ENCODE measurements at regions not wholly inside any gene's neighbourhood (a gene's known extent, or its start where the extent isn't known, plus 50 kb on each side); places are given as distances from the start of the nearest gene placed in this dataset.

DNA sequence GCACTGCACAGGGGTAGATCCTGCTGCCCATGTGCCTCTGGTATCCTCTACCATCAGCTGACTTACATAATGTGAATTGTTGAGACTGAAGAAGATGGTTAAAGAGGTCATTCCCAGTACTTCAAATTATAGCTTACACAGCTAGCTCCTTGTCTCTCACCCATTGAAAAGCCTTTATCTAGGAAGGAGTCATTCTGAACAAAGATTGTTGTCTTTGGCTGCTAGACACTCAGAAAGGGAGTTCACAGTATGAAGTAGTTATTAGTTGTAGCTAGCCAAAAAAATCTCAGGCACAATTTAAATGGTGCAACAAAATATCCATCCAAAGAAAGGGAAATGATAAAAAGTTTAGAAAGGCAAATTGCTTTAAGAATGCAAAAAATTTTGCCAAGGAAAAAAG, 102.0 kb upstream of the NREP start:
- DNase-seq = no peak

DNA sequence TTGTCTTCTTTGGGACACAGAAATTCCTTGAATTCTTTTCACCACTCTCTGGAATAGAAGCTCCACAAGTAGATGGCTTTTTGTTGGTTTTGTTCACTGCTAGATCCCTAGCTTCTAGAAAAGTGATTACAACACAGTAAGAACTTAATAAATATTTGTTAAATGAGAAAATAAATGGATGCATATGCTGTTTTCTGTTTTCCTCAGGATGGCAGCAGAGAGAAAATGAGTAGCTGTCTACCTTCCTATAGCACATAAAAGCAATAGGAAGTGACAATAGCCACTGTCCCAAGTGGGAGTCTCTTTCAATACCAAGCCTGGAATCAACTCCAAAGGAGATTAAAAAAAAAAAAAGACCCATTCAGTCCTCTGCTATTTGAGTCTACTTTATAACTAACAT, 100.6 kb upstream of the NREP start:
- DNase-seq = no peak

DNA sequence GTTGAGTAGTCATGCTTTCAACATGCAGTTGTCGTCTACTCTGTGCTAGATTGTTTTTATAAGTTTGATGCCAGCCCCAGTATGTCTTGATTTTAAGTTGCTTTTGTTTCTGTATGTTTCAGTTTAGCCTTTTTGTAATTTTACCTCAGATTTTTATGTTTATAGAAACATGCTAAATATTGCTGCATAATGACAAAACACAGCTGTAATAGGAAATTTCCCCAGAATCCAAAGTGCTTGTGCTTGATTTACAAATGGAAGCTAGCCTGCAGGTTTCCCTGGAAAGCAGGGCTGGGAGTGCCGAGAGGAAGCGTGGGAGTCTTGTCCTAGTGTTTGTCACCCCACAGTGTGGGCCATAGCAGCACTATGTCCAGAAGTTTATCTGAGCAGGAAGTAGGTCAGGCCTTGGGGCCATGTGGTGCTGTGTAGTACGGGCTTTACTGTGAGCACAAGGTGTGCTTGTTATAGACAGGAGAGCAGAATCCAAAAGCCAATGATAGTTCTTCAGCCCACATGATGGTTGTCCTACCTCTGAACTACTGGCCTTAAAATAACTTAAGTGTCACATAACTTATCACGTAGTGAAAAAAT, 100.0 kb upstream of the NREP start:
- no peak for DNase-seq

DNA sequence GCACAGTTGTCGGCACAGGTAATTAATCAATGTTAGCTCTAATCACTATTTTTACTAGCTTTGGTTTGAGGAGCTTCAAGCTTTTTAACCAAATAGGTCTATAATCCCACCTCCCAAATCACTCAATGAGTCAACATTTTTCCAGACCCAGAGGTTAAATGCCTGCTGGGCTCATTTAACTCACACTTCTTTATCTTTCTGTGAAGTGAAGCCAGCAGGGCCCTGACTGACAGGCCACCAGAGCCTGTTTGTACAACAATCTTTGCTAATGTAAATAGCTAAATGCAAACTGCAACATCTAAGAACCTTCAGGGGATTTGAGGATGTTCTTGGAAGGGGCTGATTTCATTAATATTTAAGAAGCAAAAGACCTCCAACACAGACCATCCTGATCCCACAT, 98.4 kb upstream of the NREP start:
- no peak for DNase-seq

DNA sequence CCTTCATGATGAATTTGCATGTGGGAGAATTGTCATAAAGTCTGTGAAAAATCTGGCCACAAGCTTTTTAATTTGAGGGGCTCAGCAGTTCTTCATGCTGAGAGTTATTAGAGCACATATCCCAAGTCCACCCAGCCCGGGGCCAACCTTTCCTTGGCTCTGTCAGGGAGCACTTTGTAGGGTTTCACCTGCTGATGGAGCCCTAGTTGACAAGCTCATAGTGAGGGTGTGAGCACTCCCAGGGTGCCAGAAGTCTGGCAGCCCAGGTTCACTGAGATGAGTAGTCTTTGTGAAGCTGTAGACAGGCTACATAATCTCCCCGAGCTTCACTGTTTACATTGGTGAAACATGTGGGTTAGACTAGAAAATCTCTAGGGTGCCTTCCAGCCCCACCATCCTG, 97.2 kb upstream of the NREP start:
- no peak for DNase-seq

DNA sequence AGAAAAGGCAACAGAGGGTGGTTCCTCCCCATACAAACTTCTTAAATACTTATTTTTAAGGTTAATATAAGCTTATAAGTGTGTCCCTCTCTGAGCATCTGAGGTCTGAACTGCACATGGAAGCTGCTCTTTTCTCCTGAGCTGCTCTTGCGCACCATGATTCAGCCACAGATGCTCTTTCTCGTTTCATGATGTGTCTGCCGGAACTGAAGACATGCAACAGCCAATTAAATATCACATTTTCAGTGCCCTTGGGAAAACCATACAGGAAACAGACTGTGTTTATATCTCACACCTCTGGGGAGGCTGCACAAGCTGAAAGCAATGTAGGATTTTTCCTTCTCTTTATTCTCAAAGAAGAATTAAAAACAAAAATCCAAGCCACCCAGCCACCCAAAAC, 96.8 kb upstream of the NREP start:
- no peak for DNase-seq

DNA sequence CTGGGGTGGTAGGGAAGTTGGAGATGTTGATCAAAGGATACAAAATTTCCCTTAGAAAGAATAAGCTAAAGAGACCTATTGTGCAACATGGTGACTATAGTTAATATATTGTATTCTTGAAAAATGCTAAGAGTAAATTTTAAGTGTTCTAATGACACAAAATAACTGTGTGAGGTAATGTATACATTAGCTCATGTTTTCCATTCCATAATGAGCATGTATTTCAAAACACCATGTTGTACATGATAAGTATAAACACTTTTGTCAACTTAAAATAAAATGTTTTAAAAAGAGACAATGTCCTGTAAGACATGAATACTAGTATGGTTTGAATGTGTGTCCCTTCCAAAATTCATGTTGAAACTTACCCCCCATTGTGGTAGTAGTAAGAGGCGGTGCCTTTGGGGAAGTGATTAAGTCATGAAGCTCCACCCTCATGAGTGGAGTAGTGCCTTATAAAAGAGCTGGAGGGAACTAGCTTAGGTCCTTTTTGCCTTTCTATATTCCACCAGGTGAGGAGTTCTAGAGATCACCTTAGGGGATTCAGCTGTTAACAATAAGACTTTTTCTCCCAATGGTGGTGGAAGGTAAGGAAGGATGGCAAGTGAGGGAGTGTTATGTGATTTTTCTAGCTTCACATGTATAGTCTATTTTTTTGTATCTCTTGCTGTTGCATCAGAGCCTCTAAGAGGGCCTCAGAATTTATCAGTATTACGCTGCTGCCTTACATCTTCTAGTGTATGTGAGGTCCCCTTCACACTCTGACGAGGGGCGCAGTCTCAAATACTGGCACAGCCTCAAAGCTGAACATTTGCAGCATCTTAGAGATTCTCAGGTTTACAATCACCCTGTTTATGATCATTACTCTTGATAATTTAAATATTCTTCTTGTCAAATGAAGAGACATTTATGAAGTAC, 94.9 kb upstream of the NREP start:
- DNase-seq = no peak

DNA sequence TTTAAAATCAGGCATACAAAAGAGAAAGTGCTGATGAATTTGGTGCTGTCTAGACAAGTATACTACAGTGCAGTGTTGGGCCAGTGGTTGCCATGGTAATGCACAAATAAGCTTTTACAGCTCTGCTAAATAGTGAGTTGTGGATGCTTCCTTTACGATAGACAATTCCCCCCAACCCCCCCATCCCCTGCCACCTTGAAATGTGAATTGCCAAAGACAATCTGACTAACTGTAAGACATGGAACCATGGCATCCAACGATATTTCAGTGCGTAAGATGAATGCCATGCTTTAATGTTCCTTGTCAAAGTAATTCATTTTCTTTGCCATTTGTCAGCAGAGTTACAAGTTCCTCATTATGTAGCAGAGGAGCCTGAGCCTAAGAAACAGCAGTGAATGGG, 91.5 kb upstream of the NREP start:
- DNase-seq = peak; percentile 45

DNA sequence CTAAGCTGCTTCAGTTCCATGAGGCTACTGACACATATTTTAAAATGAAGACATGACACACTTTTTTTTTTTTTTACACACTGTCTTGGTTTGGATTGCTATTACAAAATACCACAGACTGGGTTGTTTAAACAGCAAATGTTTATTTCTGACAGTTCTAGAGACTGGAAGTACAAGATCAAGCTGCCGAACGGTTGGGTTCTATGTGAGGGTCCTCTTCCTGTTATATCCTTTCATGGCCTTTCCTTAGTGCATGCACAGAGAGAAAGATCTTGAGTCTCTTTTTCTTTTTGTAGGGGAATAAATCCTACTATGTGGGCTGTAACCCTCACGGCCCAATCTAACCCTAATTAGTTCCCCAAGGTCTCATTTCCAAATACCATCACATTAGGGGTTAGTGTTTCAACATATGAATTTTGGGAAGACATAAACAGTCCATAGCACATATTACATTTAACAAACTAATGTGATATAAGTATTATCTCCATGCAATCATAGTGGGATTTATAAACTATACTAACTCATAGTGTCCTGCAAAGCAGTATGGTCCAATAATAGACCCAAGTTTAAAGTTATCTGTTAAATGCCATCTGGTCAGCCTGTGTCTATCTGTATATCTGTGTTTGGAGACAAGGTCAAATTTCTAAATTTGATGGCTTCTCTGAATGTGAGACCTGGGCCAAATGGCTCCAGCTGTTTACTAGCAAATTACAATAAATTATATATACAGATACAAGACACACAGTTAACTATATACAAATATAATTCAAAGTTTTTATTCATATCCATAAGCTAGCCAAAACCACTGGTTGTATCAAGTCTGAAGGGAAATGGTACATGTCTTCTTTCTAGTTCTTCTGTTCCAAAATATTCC, 90.3 kb upstream of the NREP start:
- no peak for DNase-seq

DNA sequence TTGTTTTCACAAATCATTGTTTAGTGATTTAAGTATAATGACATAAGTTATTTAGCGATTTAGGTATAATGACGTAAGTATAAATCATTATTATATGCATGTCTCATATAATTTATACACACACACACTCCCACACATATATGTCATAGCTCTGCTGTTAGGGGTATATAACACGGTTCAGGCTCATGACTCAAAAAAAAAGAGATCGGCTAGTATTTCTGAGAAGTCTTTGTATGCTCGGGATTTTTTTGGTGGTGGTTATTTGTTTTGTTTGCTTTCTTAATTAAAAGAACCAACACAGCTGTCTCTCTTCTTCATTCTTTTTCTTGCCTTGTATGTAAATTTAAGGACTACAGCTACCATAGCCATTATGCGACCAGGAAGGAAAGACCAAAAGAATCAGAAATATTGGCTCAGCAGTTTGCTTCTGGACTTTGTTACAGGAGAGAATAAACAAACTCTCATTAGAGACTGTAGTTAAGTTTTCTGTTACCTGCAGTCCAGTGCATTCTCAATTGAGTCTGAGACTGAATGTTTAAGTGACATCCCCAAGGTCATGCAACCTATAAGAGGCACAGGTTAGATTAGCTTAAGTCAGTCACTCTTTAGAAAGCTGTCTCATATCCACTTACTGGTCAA, 83.2 kb upstream of the NREP start:
- DNase-seq = no peak

DNA sequence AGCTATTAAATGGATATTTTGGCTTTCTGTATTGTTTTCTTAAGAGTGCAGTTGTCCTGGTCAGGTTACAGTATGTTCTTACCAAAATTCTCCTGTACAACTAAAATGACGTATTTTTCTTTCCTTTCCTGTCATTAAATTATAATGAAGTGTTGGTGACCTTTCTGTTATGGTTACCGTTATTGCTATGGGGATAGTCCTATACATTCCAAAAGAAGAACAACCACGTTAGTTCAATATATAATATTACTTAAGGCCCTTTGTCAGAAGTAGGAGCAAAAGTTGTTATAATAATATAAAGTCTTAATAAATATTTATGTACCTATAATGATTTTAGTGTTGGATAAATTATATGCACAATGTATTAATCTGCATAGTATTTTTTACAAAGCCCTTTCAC, 82.4 kb upstream of the NREP start:
- DNase-seq = no peak

DNA sequence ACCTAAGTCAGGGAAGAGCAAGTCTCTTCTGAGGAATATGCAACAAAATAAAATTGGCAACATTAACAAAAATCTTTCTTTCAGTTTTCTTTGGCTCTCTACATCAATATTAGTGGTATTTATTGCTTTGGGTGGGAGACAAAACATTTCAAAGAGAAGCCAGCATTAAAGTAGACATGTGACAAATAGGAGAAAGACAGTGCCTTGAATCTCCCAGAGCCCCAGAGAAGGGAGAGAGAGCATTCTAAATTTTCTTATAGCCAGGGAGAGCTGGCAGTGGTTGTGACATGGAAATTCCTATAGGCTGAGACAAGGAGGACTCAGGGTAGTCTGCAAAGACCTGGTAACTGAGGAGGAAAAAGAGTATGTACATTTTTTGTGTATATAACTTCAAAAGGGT, 79.4 kb upstream of the NREP start:
- no peak for DNase-seq

DNA sequence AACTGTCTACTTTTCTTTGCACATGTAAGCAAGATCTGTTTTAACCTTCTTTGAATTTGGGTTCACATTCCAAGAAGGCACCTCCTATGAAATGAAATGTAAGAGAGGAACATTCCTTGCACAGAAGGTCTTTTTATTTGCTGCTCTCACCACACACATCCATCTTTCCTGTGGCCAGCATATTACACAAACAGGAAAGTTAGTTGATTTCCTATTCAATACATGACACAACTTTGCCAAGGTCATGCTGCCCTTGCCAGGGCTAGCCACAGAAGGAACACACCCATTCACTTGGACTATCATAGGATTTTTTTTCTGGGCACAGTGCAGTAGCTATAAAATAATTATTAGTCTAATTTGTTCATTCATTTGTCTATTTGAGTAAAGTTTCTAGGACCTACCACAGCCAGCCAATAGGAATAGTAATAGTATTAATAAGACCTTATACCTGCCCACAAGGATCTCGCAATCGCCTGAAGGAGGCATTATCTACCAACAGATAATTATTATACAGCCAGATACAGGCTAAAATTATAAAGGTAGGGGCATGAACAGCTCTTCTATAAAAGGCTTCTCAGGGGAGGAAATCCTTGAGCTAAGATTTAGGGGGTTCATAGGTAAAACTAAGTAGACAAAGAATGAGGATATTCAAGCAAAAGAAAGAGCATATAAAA, 78.1 kb upstream of the NREP start:
- peak; percentile 16 for DNase-seq

DNA sequence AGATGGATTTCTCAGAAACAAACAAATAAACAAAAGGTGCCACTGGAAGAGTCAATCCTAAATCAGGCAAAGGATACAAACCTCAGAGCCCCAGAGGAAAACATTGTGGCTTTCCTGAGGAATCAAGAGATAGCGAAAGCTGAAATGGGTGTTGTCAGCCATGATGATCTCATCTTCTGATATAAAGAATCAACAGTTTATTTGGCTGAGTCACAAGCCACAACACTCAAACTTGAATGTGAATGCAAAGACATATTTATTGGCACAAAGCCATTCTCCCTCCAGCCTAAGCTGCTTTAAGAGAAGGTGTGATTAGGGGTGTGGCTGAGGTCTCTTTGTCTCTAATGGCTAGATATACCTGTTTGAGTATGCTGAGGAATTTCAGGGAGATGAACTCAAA, 73.3 kb upstream of the NREP start:
- DNase-seq = peak; percentile 54

DNA sequence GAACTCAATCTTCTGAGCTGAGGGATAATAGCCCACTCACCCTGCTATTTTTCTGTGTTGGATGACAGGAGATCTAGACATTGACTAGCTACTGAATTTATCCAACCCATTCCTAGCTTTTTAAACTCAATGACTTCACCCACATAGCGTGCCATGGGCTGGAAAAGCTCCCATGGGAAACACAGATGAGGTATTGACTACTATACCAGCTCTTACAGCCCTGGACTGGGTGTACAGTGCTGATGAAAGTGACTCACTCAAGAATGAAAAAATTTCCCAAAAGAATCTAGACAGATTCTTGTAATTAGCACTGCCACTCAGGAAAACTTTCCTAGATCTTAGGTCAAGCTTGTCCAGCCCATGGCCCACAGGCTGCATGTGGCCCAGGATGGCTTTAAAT, 72.7 kb upstream of the NREP start:
- no peak for DNase-seq

DNA sequence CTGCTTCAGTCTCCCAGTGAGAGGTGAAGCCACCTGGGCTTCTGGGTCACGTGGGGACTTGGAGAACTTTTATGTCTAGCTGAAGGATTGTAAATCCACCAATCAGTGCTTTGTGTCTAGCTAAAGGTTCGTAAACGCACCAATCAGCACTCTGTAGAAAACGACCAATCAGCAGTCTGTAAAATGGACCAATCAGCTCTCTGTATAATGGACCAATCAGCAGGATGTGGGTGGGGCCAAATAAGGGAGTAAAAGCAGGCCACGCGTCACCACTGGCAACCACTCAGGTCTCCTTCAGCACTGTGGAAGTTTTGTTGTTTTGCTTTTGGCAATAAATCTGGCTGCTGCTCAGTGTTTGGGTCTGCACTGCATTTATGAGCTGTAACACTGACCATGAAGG, 69.1 kb upstream of the NREP start:
- no peak for DNase-seq

DNA sequence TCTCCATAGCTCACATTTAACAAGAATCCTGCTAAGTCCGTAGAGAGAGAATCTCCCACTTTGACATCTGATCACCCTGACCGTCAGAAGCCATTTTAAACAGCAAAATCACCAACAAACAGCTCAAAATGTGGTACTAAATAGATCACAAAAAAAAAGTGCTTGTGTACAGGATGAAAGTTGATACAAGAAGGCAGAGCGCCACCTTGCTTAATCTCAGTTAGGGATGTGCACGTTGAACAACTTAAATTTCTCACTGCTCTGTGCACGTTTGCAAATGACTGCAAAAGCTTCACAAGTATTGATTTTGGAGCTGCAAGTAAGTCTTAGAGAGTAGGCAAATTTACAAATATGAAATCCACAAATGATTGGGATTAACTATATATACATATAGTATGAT, 63.1 kb upstream of the NREP start:
- DNase-seq = peak; percentile 13

DNA sequence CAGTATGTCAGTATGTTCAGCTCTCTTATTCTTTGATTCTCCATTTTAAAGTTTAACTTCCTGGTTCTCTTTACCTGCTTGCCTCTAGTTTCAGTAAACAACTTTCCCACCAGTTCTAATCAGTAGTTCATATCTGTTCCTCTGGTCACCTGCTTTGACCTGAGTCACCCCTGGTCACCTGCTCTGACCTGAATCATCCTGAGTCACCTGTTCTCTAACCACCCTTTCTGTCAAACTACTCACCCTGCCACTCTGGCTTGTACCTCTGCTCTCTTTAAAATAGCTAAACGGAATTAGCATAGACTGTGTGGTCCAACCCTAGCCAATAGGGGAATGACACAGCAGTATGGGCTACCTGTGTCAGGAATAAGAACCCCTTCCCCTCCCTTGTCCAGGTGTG, 62.0 kb upstream of the NREP start:
- peak; percentile 65 for DNase-seq

DNA sequence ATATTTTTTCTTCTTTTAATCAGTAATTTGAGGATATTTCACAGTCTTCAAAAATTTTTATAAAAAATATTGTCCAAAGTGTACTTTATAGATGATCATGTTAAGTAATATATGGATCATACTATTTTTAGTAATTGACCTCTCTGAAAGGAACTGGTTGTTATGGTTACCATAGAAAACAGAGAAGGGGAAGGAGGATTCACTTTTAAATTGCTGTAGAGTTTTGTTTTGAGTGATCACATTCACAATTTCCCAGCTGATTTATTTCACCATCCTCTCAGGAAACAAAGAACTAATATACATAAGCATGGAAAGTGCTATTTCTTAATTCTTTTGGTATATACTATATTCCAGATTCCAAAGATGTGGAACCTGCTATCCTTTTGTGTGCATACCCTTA, 56.5 kb upstream of the NREP start:
- no peak for DNase-seq

DNA sequence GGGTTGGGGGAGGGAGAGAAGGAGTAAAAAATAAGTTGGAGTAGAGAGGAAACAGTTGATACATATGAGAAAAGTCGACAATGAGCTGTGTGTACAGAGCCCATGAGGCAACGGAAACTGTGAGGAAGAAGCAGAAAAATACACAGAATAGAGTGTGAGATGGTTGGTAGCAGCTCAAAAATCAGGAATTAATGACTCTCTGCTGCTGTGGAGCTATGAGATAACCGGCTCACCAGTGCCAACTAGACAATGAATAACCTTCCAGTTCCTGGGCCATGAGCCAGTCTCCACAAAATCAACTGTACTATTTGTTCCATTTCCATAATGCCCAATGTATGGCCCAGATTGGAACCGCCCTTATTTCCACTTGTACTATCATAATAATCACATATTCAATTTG, 53.1 kb upstream of the NREP start:
- no peak for DNase-seq
